C4-2B (cell line): ENCODE measurements at regions not wholly inside any gene's neighbourhood (a gene's known extent, or its start where the extent isn't known, plus 50 kb on each side); places are given as distances from the start of the nearest gene placed in this dataset.

ENCODE experiments used
- H3K27ac ChIP-seq: fragments of 450-650 bp; 2 replicates; pipeline ENCODE4 v1.5.1; 2017
- CTCF ChIP-seq: fragments of 450-650 bp; conservative IDR thresholded peaks from 2 replicates; pipeline ENCODE4 v1.5.1; 2017; ENCODE audit warnings: mild to moderate bottlenecking
- ZFX ChIP-seq: fragments of 450-650 bp; IDR thresholded peaks from 2 replicates; pipeline ENCODE4 v1.6.1; 2017

GRCh38 chr16:51443934-51444333, 292.9 kb upstream of the SALL1 start:
- H3K27ac ChIP-seq = no peak overlapping the region
- TF ChIP-seq CTCF (no peak), ZFX (no peak)

- H3K27ac ChIP-seq = no peak overlapping the region
- TF ChIP-seq CTCF = no peak
- no peak for TF ChIP-seq ZFX
Observed at GRCh38 chr16:51442141-51442870, 291.2 kb upstream of the SALL1 start.

GRCh38 chr16:51440131-51440889, 289.2 kb upstream of the SALL1 start:
- TF ChIP-seq CTCF (no peak), ZFX (no peak)
- no peak overlapping the region for H3K27ac ChIP-seq

- H3K27ac ChIP-seq = no peak overlapping the region
- TF ChIP-seq ZFX (no peak), CTCF (no peak)
Observed at GRCh38 chr16:51439271-51439670, 288.2 kb upstream of the SALL1 start.

GRCh38 chr16:51436742-51437141, 285.7 kb upstream of the SALL1 start:
- TF ChIP-seq CTCF (no peak), ZFX (no peak)
- no peak overlapping the region for H3K27ac ChIP-seq

GRCh38 chr16:51434567-51435198, 283.6 kb upstream of the SALL1 start:
- TF ChIP-seq ZFX = no peak
- TF ChIP-seq CTCF = no peak
- no peak overlapping the region for H3K27ac ChIP-seq

- no peak for TF ChIP-seq ZFX
- no peak for TF ChIP-seq CTCF
- no peak overlapping the region for H3K27ac ChIP-seq
Observed at GRCh38 chr16:51433599-51433998, 282.5 kb upstream of the SALL1 start.
